ENCODE measurements at regions not wholly inside any gene's neighbourhood (a gene's known extent, or its start where the extent isn't known, plus 50 kb on each side); places are given as distances from the start of the nearest gene placed in this dataset.

DNA sequence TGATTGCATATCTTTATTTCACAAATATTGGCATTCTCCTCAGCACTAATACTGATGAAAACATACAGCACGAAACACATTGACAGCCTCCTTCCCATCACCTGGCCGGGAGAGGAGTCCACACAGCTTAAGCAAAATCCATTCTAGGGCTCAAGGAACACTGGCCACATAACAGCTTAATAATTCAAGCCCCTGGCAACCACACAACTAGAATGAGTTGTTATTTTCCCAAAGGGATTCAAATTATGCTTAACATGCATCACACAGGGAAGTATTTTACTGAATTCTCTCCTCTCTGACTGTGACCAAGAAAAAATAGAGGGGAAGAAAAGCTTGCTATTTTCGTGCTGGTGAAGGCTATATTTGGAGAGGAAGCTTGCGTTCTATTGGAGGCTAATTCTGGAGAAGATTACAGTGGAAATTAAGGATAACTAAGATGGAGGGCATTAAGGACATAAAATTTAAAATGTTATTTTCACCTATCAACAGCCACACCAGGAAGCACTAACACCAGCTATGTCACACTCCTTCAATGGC is 198.5 kb downstream of the ADGRG6 start:
- no peaks in the 10 kb centered on the region for H3K36me3 ChIP-seq (ENCODE audit: control insufficient read depth in 3 of 3, insufficient read depth in 2 of 3, low read depth in 1 of 3, low read length in 3 of 3)
- H3K27me3 ChIP-seq (ENCODE audit: control insufficient read depth in 3 of 3, insufficient read depth in 3 of 3, low read length in 3 of 3): no peaks in the 10 kb centered on the region
- no peak overlapping the region for H3K4me3 ChIP-seq (ENCODE audit: low read depth in 1 of 3, low read length in 3 of 3)
- no peak for FAIRE-seq
- H3K9me3 ChIP-seq (ENCODE audit: control insufficient read depth in 2 of 2, insufficient read depth in 1 of 2, low read depth in 1 of 2, low read length in 1 of 2): peaks cover 0 to 3% of the 10 kb centered on the region in 2 donors
- WGBS, 3 donors: 54 to 69% (median 66%) methylated on average over 4 of the region's 4 CpGs
- H3K4me1 ChIP-seq (ENCODE audit: control insufficient read depth in 3 of 3, insufficient read depth in 2 of 3, low read depth in 1 of 3, low read length in 2 of 3): no peaks in the 10 kb centered on the region
- no peak overlapping the region for H3K27ac ChIP-seq (ENCODE audit: low read depth in 1 of 3, low read length in 2 of 3)
- DNase-seq: no peak

DNA sequence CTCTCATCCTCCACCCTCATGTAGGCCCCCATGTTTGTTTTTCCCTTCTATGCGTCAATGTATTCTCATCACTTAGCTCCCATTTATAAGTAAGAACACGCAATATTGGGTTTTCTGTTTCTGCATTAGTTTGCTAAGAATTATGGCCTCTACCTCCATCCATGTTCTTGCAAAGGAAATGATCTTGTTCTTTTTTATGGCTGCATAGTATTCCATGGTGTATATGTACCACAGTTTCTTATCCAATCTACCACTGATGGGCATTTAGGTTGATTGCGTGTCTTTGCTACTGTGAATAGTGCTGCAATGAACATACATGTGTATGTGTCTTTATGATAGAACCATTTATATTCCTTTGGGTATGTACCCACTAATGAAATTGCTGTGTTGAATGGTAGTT is 200.0 kb downstream of the ADGRG6 start:
- Histone ChIP-seq H3K27me3 (ENCODE audit: control insufficient read depth in 3 of 3, insufficient read depth in 3 of 3, low read length in 3 of 3) (no peaks in the 10 kb centered on the region), H3K4me1 (ENCODE audit: control insufficient read depth in 3 of 3, insufficient read depth in 2 of 3, low read depth in 1 of 3, low read length in 2 of 3) (no peaks in the 10 kb centered on the region), H3K9me3 (ENCODE audit: control insufficient read depth in 2 of 2, insufficient read depth in 1 of 2, low read depth in 1 of 2, low read length in 1 of 2) (peaks cover 0 to 3% of the 10 kb centered on the region in 2 donors), H3K27ac (ENCODE audit: low read depth in 1 of 3, low read length in 2 of 3) (no peak overlapping the region), H3K4me3 (ENCODE audit: low read depth in 1 of 3, low read length in 3 of 3) (no peak overlapping the region), H3K36me3 (ENCODE audit: control insufficient read depth in 3 of 3, insufficient read depth in 2 of 3, low read depth in 1 of 3, low read length in 3 of 3) (no peaks in the 10 kb centered on the region)
- 84 to 96% (median 95%) methylated on average over 3 of the region's 3 CpGs for WGBS, 3 donors
- FAIRE-seq (no peak), DNase-seq (no peak)

DNA sequence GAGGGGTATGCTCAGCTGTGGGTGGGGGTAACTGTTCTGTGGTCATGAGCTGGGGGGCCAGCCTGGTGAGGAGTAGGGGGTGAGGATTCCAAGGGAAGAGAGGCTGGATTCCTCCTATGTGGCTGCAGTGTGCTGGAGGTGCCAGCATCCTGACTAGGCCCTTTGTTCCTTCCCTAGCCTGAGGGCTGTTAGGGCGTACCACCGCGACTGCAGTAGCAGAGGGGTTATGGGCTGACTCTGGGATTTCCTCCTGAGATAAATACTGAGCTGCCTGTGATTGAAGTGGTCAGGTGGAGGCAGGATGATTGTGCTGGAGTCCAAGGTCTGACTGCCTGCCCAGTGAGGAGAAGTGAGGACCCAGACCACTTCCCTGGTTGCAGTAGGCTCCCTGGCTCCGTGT is 205.3 kb downstream of the ADGRG6 start:
- peaks cover 0 to 3% (median 0%) of the 10 kb centered on the region in 3 donors for H3K27me3 ChIP-seq (ENCODE audit: control insufficient read depth in 3 of 3, insufficient read depth in 3 of 3, low read length in 3 of 3)
- H3K4me1 ChIP-seq (ENCODE audit: control insufficient read depth in 3 of 3, insufficient read depth in 2 of 3, low read depth in 1 of 3, low read length in 2 of 3): no peaks in the 10 kb centered on the region
- peaks cover 0 to 3% of the 10 kb centered on the region in 2 donors for H3K9me3 ChIP-seq (ENCODE audit: control insufficient read depth in 2 of 2, insufficient read depth in 1 of 2, low read depth in 1 of 2, low read length in 1 of 2)
- FAIRE-seq (no peak), DNase-seq (no peak)
- no peak overlapping the region for H3K27ac ChIP-seq (ENCODE audit: low read depth in 1 of 3, low read length in 2 of 3)
- no peaks in the 10 kb centered on the region for H3K36me3 ChIP-seq (ENCODE audit: control insufficient read depth in 3 of 3, insufficient read depth in 2 of 3, low read depth in 1 of 3, low read length in 3 of 3)
- H3K4me3 ChIP-seq (ENCODE audit: low read depth in 1 of 3, low read length in 3 of 3): no peak overlapping the region
- 89 to 97% (median 91%) methylated on average over 4 of the region's 4 CpGs for WGBS, 3 donors

DNA sequence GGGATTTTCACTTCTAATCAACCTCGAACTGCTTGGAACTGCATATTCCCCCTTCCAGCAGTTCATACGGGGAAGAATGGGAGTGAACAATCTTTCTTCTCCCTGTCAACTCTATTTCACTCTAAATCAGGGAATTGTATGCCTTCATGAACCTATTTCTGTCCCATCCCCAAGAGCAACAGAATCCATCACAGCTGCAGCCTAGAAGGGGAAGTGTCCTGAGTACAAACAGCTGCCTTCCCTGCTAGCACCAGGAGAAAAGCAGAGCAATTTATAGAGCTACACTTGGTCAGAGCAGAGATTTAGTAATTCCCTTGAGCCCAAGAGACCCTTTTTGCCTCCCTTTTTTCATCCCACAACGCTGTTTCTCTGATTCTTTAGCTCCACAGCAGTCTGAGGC is 208.4 kb downstream of the ADGRG6 start:
- Histone ChIP-seq H3K27ac (ENCODE audit: low read depth in 1 of 3, low read length in 2 of 3) (no peak overlapping the region), H3K27me3 (ENCODE audit: control insufficient read depth in 3 of 3, insufficient read depth in 3 of 3, low read length in 3 of 3) (peaks cover 0 to 3% (median 0%) of the 10 kb centered on the region in 3 donors), H3K36me3 (ENCODE audit: control insufficient read depth in 3 of 3, insufficient read depth in 2 of 3, low read depth in 1 of 3, low read length in 3 of 3) (no peaks in the 10 kb centered on the region), H3K4me1 (ENCODE audit: control insufficient read depth in 3 of 3, insufficient read depth in 2 of 3, low read depth in 1 of 3, low read length in 2 of 3) (no peaks in the 10 kb centered on the region), H3K9me3 (ENCODE audit: control insufficient read depth in 2 of 2, insufficient read depth in 1 of 2, low read depth in 1 of 2, low read length in 1 of 2) (no peaks in the 10 kb centered on the region), H3K4me3 (ENCODE audit: low read depth in 1 of 3, low read length in 3 of 3) (no peak overlapping the region)
- 56 to 73% (median 68%) methylated on average over 3 of the region's 3 CpGs for WGBS, 3 donors
- DNase-seq: no peak
- FAIRE-seq: no peak

DNA sequence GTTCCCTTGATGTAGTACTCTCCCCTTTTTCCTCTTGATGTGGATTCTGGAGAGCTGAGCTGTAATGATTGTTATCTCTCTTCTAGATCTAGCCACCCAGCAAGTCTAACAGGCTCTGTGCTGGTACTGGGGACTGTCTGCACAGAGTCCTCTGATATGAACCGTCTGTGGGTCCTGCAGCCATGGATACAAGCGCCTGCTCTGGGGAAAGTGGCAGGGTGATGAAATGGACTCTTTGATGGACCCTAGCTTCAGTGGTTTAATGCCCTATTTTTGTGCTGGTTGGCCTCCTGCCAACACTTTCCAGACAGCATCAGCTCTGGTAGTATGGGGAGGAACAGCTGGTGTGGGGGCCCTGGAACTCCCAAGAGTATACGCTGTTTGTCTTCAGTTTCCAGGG is 216.3 kb downstream of the ADGRG6 start:
- H3K4me1 ChIP-seq (ENCODE audit: control insufficient read depth in 3 of 3, insufficient read depth in 2 of 3, low read depth in 1 of 3, low read length in 2 of 3): no peaks in the 10 kb centered on the region
- no peak for FAIRE-seq

DNA sequence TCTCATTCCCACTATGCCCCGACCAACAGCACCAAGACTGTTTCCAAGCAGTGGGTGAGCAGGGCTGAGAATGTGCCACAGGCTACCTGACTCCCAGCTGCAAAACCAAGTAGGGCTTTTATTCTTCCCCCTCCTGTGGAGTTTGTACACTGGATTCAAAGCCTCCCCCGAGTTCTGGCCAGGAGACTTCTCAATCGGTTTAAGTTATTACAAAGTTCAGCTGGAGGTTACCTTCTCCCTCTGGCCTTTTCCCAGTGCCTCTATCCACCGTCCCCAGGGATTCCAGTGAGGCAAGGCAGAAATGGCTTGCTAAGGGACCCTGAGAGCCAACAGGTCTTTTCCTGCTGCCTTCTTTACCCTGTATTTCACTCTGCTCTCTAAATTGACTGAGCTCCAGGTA is 217.0 kb downstream of the ADGRG6 start:
- DNase-seq: no peak
- Histone ChIP-seq H3K27me3 (ENCODE audit: control insufficient read depth in 3 of 3, insufficient read depth in 3 of 3, low read length in 3 of 3) (peaks cover 0 to 7% (median 0%) of the 10 kb centered on the region in 3 donors), H3K36me3 (ENCODE audit: control insufficient read depth in 3 of 3, insufficient read depth in 2 of 3, low read depth in 1 of 3, low read length in 3 of 3) (no peaks in the 10 kb centered on the region), H3K27ac (ENCODE audit: low read depth in 1 of 3, low read length in 2 of 3) (no peak overlapping the region), H3K4me1 (ENCODE audit: control insufficient read depth in 3 of 3, insufficient read depth in 2 of 3, low read depth in 1 of 3, low read length in 2 of 3) (no peaks in the 10 kb centered on the region), H3K4me3 (ENCODE audit: low read depth in 1 of 3, low read length in 3 of 3) (no peak overlapping the region), H3K9me3 (ENCODE audit: control insufficient read depth in 2 of 2, insufficient read depth in 1 of 2, low read depth in 1 of 2, low read length in 1 of 2) (no peaks in the 10 kb centered on the region)
- FAIRE-seq: no peak
- 65 to 74% (median 70%) methylated on average over 4 of the region's 4 CpGs for WGBS, 3 donors

More for the DNA sequence above, 216.3 kb downstream of the ADGRG6 start:
- Histone ChIP-seq H3K4me3 (ENCODE audit: low read depth in 1 of 3, low read length in 3 of 3) (no peak overlapping the region), H3K27me3 (ENCODE audit: control insufficient read depth in 3 of 3, insufficient read depth in 3 of 3, low read length in 3 of 3) (peaks cover 0 to 7% (median 0%) of the 10 kb centered on the region in 3 donors), H3K36me3 (ENCODE audit: control insufficient read depth in 3 of 3, insufficient read depth in 2 of 3, low read depth in 1 of 3, low read length in 3 of 3) (no peaks in the 10 kb centered on the region), H3K9me3 (ENCODE audit: control insufficient read depth in 2 of 2, insufficient read depth in 1 of 2, low read depth in 1 of 2, low read length in 1 of 2) (no peaks in the 10 kb centered on the region), H3K27ac (ENCODE audit: low read depth in 1 of 3, low read length in 2 of 3) (no peak overlapping the region)
- DNase-seq: no peak
- 58 to 70% (median 69%) methylated on average over 3 of the region's 3 CpGs for WGBS, 3 donors

DNA sequence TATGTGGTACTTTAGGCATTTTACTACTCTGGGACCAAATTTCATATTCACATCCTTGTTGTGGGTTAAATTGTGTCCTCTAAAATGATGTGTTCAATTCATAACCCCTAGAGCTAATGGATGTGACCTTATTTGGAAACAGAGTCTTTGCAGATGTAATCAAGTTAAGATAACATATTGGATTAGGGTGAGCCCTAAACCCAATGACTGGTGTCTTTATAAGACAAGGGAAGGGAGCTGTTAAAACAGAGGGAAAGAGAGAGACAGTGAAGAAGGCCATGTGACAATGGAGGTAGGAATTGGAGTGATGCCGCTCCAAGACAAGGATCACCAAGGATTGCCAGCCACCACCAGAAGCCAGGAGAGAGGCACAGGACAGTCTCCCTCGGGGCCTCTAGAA is 220.0 kb downstream of the ADGRG6 start:
- no peak overlapping the region for H3K4me3 ChIP-seq (ENCODE audit: low read depth in 1 of 3, low read length in 3 of 3)
- DNase-seq (no peak), FAIRE-seq (no peak)
- H3K27ac ChIP-seq (ENCODE audit: low read depth in 1 of 3, low read length in 2 of 3): no peak overlapping the region
- H3K4me1 ChIP-seq (ENCODE audit: control insufficient read depth in 3 of 3, insufficient read depth in 2 of 3, low read depth in 1 of 3, low read length in 2 of 3): no peaks in the 10 kb centered on the region
- no peaks in the 10 kb centered on the region for H3K9me3 ChIP-seq (ENCODE audit: control insufficient read depth in 2 of 2, insufficient read depth in 1 of 2, low read depth in 1 of 2, low read length in 1 of 2)
- WGBS, 3 donors: 75 to 89% (median 77%) methylated on average over 2 of the region's 2 CpGs
- peaks cover 0 to 7% (median 0%) of the 10 kb centered on the region in 3 donors for H3K27me3 ChIP-seq (ENCODE audit: control insufficient read depth in 3 of 3, insufficient read depth in 3 of 3, low read length in 3 of 3)
- H3K36me3 ChIP-seq (ENCODE audit: control insufficient read depth in 3 of 3, insufficient read depth in 2 of 3, low read depth in 1 of 3, low read length in 3 of 3): no peaks in the 10 kb centered on the region

DNA sequence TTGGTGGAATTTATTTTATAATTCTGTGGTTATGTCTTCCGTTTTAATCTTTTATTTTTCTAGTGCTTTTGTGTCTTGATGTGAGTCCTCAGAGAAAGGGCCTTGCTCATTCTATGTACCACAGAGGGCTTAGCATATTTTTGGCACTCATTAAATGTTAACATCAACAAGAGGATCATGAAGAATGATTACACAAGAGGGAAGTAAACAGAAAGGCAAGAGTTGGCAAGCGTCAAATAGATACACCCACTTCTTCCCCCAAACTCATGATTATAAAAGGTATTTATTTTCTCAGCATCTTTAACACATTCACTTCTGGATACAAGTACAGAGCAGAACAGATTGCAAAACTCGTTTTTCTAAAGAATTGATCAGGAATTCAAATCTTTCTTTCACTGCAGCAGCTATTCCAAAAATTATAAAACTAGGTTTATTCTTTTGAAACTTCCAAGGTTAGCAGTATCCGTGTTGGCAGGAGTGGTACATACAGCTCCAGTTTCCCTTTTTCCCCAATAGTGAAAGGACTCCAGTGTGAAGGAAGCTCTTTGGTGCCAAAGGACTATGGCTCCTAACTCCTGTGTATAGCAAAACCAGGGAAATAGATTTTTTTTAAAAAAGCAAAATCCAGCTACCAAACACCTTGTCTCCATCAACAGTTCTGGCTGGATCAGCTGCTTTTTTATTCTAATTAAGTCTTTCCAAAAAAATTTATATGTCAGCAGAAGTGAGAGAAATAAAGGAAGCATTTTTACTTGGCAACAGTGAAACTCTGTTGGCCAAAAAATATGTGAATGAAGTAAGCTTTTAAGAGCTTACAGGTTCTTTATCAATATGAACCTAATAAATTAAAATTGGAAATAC is 221.9 kb downstream of the ADGRG6 start:
- H3K27me3 ChIP-seq (ENCODE audit: control insufficient read depth in 3 of 3, insufficient read depth in 3 of 3, low read length in 3 of 3): peaks cover 0 to 6% (median 0%) of the 10 kb centered on the region in 3 donors
- no peaks in the 10 kb centered on the region for H3K4me1 ChIP-seq (ENCODE audit: control insufficient read depth in 3 of 3, insufficient read depth in 2 of 3, low read depth in 1 of 3, low read length in 2 of 3)
- DNase-seq (no peak), FAIRE-seq (no peak)
- no peaks in the 10 kb centered on the region for H3K9me3 ChIP-seq (ENCODE audit: control insufficient read depth in 2 of 2, insufficient read depth in 1 of 2, low read depth in 1 of 2, low read length in 1 of 2)
- no peak overlapping the region for H3K4me3 ChIP-seq (ENCODE audit: low read depth in 1 of 3, low read length in 3 of 3)
- 43 to 49% (median 47%) methylated on average over 4 of the region's 4 CpGs for WGBS, 3 donors
- H3K27ac ChIP-seq (ENCODE audit: low read depth in 1 of 3, low read length in 2 of 3): no peak overlapping the region
- H3K36me3 ChIP-seq (ENCODE audit: control insufficient read depth in 3 of 3, insufficient read depth in 2 of 3, low read depth in 1 of 3, low read length in 3 of 3): no peaks in the 10 kb centered on the region
